ENCODE measurements at regions not wholly inside any gene's neighbourhood (a gene's known extent, or its start where the extent isn't known, plus 50 kb on each side); places are given as distances from the start of the nearest gene placed in this dataset.
"Not testable (repeated sequence)": the region's sequence is repeated elsewhere in the genome, so short reads cannot be mapped to it uniquely, and the experiment has no call there.

DNA sequence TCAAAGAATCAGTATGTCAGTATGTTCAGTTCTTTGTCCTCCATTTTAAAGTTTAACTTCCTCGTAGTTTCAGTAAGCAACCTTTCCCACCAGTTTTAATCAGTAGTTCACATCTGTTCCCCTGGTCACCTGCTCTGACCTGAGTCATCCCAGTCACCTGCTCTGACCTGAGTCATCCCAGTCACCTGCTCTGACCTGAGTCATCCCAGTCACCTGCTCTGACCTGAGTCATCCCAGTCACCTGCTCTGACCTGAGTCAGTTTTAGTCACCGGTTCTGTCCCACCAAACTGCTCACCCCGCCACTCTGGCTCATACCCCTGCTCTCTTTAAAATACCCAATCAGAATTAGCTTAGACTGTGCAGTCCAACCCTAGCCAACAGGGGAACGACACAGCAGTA is 180.1 kb upstream of the CNTN6 start:
- TF ChIP-seq, protein P1, sequence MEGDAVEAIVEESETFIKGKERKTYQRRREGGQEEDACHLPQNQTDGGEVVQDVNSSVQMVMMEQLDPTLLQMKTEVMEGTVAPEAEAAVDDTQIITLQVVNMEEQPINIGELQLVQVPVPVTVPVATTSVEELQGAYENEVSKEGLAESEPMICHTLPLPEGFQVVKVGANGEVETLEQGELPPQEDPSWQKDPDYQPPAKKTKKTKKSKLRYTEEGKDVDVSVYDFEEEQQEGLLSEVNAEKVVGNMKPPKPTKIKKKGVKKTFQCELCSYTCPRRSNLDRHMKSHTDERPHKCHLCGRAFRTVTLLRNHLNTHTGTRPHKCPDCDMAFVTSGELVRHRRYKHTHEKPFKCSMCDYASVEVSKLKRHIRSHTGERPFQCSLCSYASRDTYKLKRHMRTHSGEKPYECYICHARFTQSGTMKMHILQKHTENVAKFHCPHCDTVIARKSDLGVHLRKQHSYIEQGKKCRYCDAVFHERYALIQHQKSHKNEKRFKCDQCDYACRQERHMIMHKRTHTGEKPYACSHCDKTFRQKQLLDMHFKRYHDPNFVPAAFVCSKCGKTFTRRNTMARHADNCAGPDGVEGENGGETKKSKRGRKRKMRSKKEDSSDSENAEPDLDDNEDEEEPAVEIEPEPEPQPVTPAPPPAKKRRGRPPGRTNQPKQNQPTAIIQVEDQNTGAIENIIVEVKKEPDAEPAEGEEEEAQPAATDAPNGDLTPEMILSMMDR (IDR thresholded peaks at IDR 0.05), result not testable (repeated sequence)
- TF ChIP-seq POLR2A (IDR thresholded peaks at IDR 0.05), result not testable (repeated sequence)
